ENCODE measurements at regions not wholly inside any gene's neighbourhood (a gene's known extent, or its start where the extent isn't known, plus 50 kb on each side); places are given as distances from the start of the nearest gene placed in this dataset.

GRCh38 chr16:64449506-64449905 lies 672.4 kb downstream of the CDH11 start:
- H3K4me3 ChIP-seq (ENCODE audit: low read depth, low read length), result no peak overlapping the region
- no peak for DNase-seq (ENCODE audit: low read depth)
- TF ChIP-seq CTCF (IDR thresholded peaks at IDR 0.05; ENCODE audit: low read depth, low read length), result no peak

- DNase-seq (ENCODE audit: low read depth), result no peak
- no peak for TF ChIP-seq POLR2A (IDR thresholded peaks at IDR 0.05; ENCODE audit: extremely low read depth, insufficient read length)
- TF ChIP-seq CTCF (IDR thresholded peaks at IDR 0.05; ENCODE audit: low read depth, low read length), result no peak
- no peak for TF ChIP-seq MYC (IDR thresholded peaks at IDR 0.05; ENCODE audit: low read depth, low read length)
- TF ChIP-seq MAX (IDR thresholded peaks at IDR 0.05; ENCODE audit: low read depth, low read length), result no peak
- H3K4me3 ChIP-seq (ENCODE audit: low read depth, low read length), result no peak overlapping the region
These were observed 676.2 kb downstream of the CDH11 start for GRCh38 chr16:64445649-64446048.

- no peak for DNase-seq (ENCODE audit: low read depth)
- no peak overlapping the region for H3K4me3 ChIP-seq (ENCODE audit: low read depth, low read length)
- TF ChIP-seq MYC (IDR thresholded peaks at IDR 0.05; ENCODE audit: low read depth, low read length), result no peak
- TF ChIP-seq MAX (IDR thresholded peaks at IDR 0.05; ENCODE audit: low read depth, low read length), result no peak
- TF ChIP-seq CTCF (IDR thresholded peaks at IDR 0.05; ENCODE audit: low read depth, low read length), result no peak
- TF ChIP-seq POLR2A (IDR thresholded peaks at IDR 0.05; ENCODE audit: extremely low read depth, insufficient read length), result no peak
These were observed 676.6 kb downstream of the CDH11 start for GRCh38 chr16:64445245-64445644.

GRCh38 chr16:64440421-64440831 lies 681.4 kb downstream of the CDH11 start:
- TF ChIP-seq POLR2A (IDR thresholded peaks at IDR 0.05; ENCODE audit: extremely low read depth, insufficient read length) (no peak), MAX (IDR thresholded peaks at IDR 0.05; ENCODE audit: low read depth, low read length) (no peak), CTCF (IDR thresholded peaks at IDR 0.05; ENCODE audit: low read depth, low read length) (no peak)
- DNase-seq (ENCODE audit: low read depth), result no peak
- H3K4me3 ChIP-seq (ENCODE audit: low read depth, low read length), result no peak overlapping the region

- TF ChIP-seq POLR2A (IDR thresholded peaks at IDR 0.05; ENCODE audit: extremely low read depth, insufficient read length) (no peak), CTCF (IDR thresholded peaks at IDR 0.05; ENCODE audit: low read depth, low read length) (no peak), MYC (IDR thresholded peaks at IDR 0.05; ENCODE audit: low read depth, low read length) (no peak), MAX (IDR thresholded peaks at IDR 0.05; ENCODE audit: low read depth, low read length) (no peak)
- DNase-seq (ENCODE audit: low read depth), result no peak
- H3K4me3 ChIP-seq (ENCODE audit: low read depth, low read length), result no peak overlapping the region
These were observed 681.9 kb downstream of the CDH11 start for GRCh38 chr16:64440005-64440404.

GRCh38 chr16:64437706-64438324 lies 684.0 kb downstream of the CDH11 start:
- no peak for DNase-seq (ENCODE audit: low read depth)
- TF ChIP-seq CTCF (IDR thresholded peaks at IDR 0.05; ENCODE audit: low read depth, low read length) (no peak), MYC (IDR thresholded peaks at IDR 0.05; ENCODE audit: low read depth, low read length) (no peak), POLR2A (IDR thresholded peaks at IDR 0.05; ENCODE audit: extremely low read depth, insufficient read length) (no peak), MAX (IDR thresholded peaks at IDR 0.05; ENCODE audit: low read depth, low read length) (no peak)
- no peak overlapping the region for H3K4me3 ChIP-seq (ENCODE audit: low read depth, low read length)
